Jurkat, Clone E6-1 (cell line): ENCODE measurements at regions not wholly inside any gene's neighbourhood (a gene's known extent, or its start where the extent isn't known, plus 50 kb on each side); places are given as distances from the start of the nearest gene placed in this dataset.
A peak's percentile ranks its signal among the peaks of the same experiment; 100 is the strongest.
"Not testable (repeated sequence)": the region's sequence is repeated elsewhere in the genome, so short reads cannot be mapped to it uniquely, and the experiment has no call there.

Experiments
- DNase-seq: peaks from one replicate; pipeline ENCODE4 v3.0.0-alpha.2; 2011; ENCODE audit warnings: low read depth, low spot score
- H3K4me3 ChIP-seq: 2 replicates; pipeline ENCODE4 v1.5.1; 2011; ENCODE audit warnings: mild to moderate bottlenecking, low read length, control low read depth, moderate library complexity

- DNase-seq: no peak
Measured at GRCh38 chr1:67916140-67916886, 83.0 kb upstream of the GNG12 start.

GRCh38 chr1:67909776-67910175, 76.5 kb upstream of the GNG12 start:
- no peak overlapping the region for H3K4me3 ChIP-seq
- DNase-seq: no peak

More at GRCh38 chr1:67916140-67916886, 83.0 kb upstream of the GNG12 start:
- no peak overlapping the region for H3K4me3 ChIP-seq

- peak; percentile 24 for DNase-seq
Measured at GRCh38 chr1:67908250-67908936, 75.1 kb upstream of the GNG12 start.

GRCh38 chr1:67907467-67907866, 74.2 kb upstream of the GNG12 start:
- peak; percentile 73 for DNase-seq
- not testable (repeated sequence) for H3K4me3 ChIP-seq

More at GRCh38 chr1:67908250-67908936, 75.1 kb upstream of the GNG12 start:
- H3K4me3 ChIP-seq: no peak overlapping the region

- not testable (repeated sequence) for H3K4me3 ChIP-seq, DNase-seq
Measured at GRCh38 chr1:67906015-67906414, 72.7 kb upstream of the GNG12 start.

- H3K4me3 ChIP-seq, DNase-seq: not testable (repeated sequence)
Measured at GRCh38 chr1:67902546-67903223, 69.4 kb upstream of the GNG12 start.

- H3K4me3 ChIP-seq: no peak overlapping the region
- no peak for DNase-seq
Measured at GRCh38 chr1:67898033-67898726, 64.9 kb upstream of the GNG12 start.

- H3K4me3 ChIP-seq: no peak overlapping the region
- no peak for DNase-seq
Measured at GRCh38 chr1:67897270-67897949, 64.1 kb upstream of the GNG12 start.

GRCh38 chr1:67896826-67897225, 63.6 kb upstream of the GNG12 start:
- DNase-seq: no peak
- no peak overlapping the region for H3K4me3 ChIP-seq

GRCh38 chr1:67894981-67895735, 61.9 kb upstream of the GNG12 start:
- no peak overlapping the region for H3K4me3 ChIP-seq
- DNase-seq: no peak

- DNase-seq: no peak
- no peak overlapping the region for H3K4me3 ChIP-seq
Measured at GRCh38 chr1:67893126-67893495, 59.8 kb upstream of the GNG12 start.

- H3K4me3 ChIP-seq: no peak overlapping the region
- DNase-seq: no peak
Measured at GRCh38 chr1:67892476-67893125, 59.3 kb upstream of the GNG12 start.

- no peak overlapping the region for H3K4me3 ChIP-seq
- DNase-seq: no peak
Measured at GRCh38 chr1:67890857-67891256, 57.6 kb upstream of the GNG12 start.

GRCh38 chr1:67889953-67890567, 56.8 kb upstream of the GNG12 start:
- no peak for DNase-seq
- no peak overlapping the region for H3K4me3 ChIP-seq

- H3K4me3 ChIP-seq: no peak overlapping the region
- DNase-seq: no peak
Measured at GRCh38 chr1:67889466-67889865, 56.2 kb upstream of the GNG12 start.

- no peak for DNase-seq
- H3K4me3 ChIP-seq: no peak overlapping the region
Measured at GRCh38 chr1:67888216-67889106, 55.2 kb upstream of the GNG12 start.

GRCh38 chr1:67887146-67887545, 53.9 kb upstream of the GNG12 start:
- no peak for DNase-seq
- H3K4me3 ChIP-seq: no peak overlapping the region
